GM23338 (cell line): ENCODE measurements at regions not wholly inside any gene's neighbourhood (a gene's known extent, or its start where the extent isn't known, plus 50 kb on each side); places are given as distances from the start of the nearest gene placed in this dataset.
A peak's percentile ranks its signal among the peaks of the same experiment; 100 is the strongest.

Experiments
- ATAC-seq: fragments of 200-7000 bp; cut with Tn5 transposase; 3 replicates; pipeline ENCODE4 v1.9.1; 2020
- DNase-seq: peaks from one replicate; pipeline ENCODE4 v3.0.0-alpha.2; 2015; ENCODE audit warnings: low spot score
- H2AFZ ChIP-seq: fragments of 200-600 bp; sonication (generic); 2 replicates; pipeline ENCODE4 v1.8.0; 2016; ENCODE audit warnings: antibody characterized with exemption, mild to moderate bottlenecking, moderate library complexity
- H3F3A ChIP-seq: fragments of 200-600 bp; sonication (generic); replicated peaks from 2 replicates; pipeline ENCODE4 v1.8.0; 2017; ENCODE audit warnings: antibody characterized with exemption, mixed run types, low read depth
- H3K27ac ChIP-seq: fragments of 200-600 bp; sonication (generic); 2 replicates; pipeline ENCODE4 v1.6.1; 2016; ENCODE audit warnings: low read depth
- H3K27me3 ChIP-seq: fragments of 200-600 bp; sonication (generic); 2 replicates; pipeline ENCODE4 v1.8.0; 2016; ENCODE audit warnings: mild to moderate bottlenecking, mixed run types, moderate library complexity; ENCODE audit not compliant: insufficient read depth
- H3K36me3 ChIP-seq: fragments of 200-600 bp; sonication (generic); 2 replicates; pipeline ENCODE4 v1.8.0; 2016; ENCODE audit warnings: mild to moderate bottlenecking; ENCODE audit not compliant: insufficient read depth
- H3K4me1 ChIP-seq: fragments of 200-600 bp; sonication (generic); 2 replicates; pipeline ENCODE4 v1.8.0; 2016; ENCODE audit warnings: mild to moderate bottlenecking, moderate library complexity; ENCODE audit not compliant: insufficient read depth
- H3K4me2 ChIP-seq: fragments of 200-600 bp; sonication (generic); 2 replicates; pipeline ENCODE4 v1.7.1; 2017; ENCODE audit warnings: mixed run types
- H3K4me3 ChIP-seq: fragments of 200-600 bp; sonication (generic); 2 replicates; pipeline ENCODE4 v1.6.1; 2016; ENCODE audit warnings: mixed run types
- H3K79me2 ChIP-seq: fragments of 200-600 bp; sonication (generic); replicated peaks from 2 replicates; pipeline ENCODE4 v1.8.0; 2017; ENCODE audit warnings: mild to moderate bottlenecking; ENCODE audit not compliant: insufficient read depth
- H3K9me2 ChIP-seq: fragments of 200-600 bp; sonication (generic); 2 replicates; pipeline ENCODE4 v1.8.0; 2017; ENCODE audit not compliant: insufficient read depth
- H4K20me1 ChIP-seq: fragments of 200-600 bp; sonication (generic); replicated peaks from 2 replicates; pipeline ENCODE4 v1.8.0; 2017; ENCODE audit warnings: mild to moderate bottlenecking; ENCODE audit not compliant: insufficient read depth
- H3K27ac Mint-ChIP-seq: 2 replicates; pipeline ENCODE4 v1.8.0; 2020; ENCODE audit warnings: inconsistent platforms, mild to moderate bottlenecking, moderate library complexity, mixed read lengths
- H3K27me3 Mint-ChIP-seq: 3 replicates; pipeline ENCODE4 v1.8.0; 2022; ENCODE audit warnings: low read depth, mild to moderate bottlenecking, moderate library complexity, mixed read lengths, inconsistent platforms; ENCODE audit not compliant: insufficient read depth, poor library complexity
- H3K36me3 Mint-ChIP-seq: 3 replicates; pipeline ENCODE4 v1.8.0; 2021; ENCODE audit warnings: low read depth, mild to moderate bottlenecking, inconsistent platforms, moderate library complexity, mixed read lengths
- H3K4me1 Mint-ChIP-seq: 3 replicates; pipeline ENCODE4 v1.8.0; 2020; ENCODE audit warnings: mild to moderate bottlenecking, inconsistent platforms, mixed read lengths
- H3K4me3 Mint-ChIP-seq: 3 replicates; pipeline ENCODE4 v1.8.0; 2021; ENCODE audit warnings: moderate library complexity, mild to moderate bottlenecking, inconsistent platforms, mixed read lengths
- H3K9me3 Mint-ChIP-seq: 3 replicates; pipeline ENCODE4 v1.8.0; 2020; ENCODE audit warnings: moderate library complexity, mild to moderate bottlenecking, inconsistent platforms, mixed read lengths
- CREB1 ChIP-seq: fragments of 250-450 bp; sonication (Bioruptor Pico); IDR thresholded peaks from 2 replicates; pipeline ENCODE4 v1.5.0; 2020; ENCODE audit warnings: low read depth, mild to moderate bottlenecking, moderate library complexity
- EZH2 ChIP-seq: fragments of 200-600 bp; sonication (generic); IDR thresholded peaks from one replicate; pipeline ENCODE4 v1.8.0; 2017; ENCODE audit warnings: antibody characterized with exemption, mild to moderate bottlenecking, low read depth; ENCODE audit not compliant: unreplicated experiment
- EZH2phosphoT487 ChIP-seq: fragments of 200-600 bp; sonication (generic); IDR thresholded peaks from one replicate; pipeline ENCODE4 v1.8.1; 2018; ENCODE audit warnings: antibody characterized with exemption; ENCODE audit not compliant: unreplicated experiment
- JUNB ChIP-seq: IDR thresholded peaks from one replicate; pipeline ENCODE4 v1.6.1; 2016; ENCODE audit warnings: antibody characterized with exemption; ENCODE audit not compliant: unreplicated experiment
- NANOG ChIP-seq: IDR thresholded peaks from 2 replicates; pipeline ENCODE4 v1.6.1; 2016; ENCODE audit warnings: antibody characterized with exemption, borderline replicate concordance
- STAT1 ChIP-seq: IDR thresholded peaks from one replicate; pipeline ENCODE4 v1.6.1; 2016; ENCODE audit warnings: antibody characterized with exemption; ENCODE audit not compliant: unreplicated experiment
- ZNF114 ChIP-seq: fragments of 250-450 bp; sonication (Bioruptor Pico); IDR thresholded peaks from 2 replicates; pipeline ENCODE4 v1.5.0; 2020; ENCODE audit warnings: mild to moderate bottlenecking, moderate library complexity
- ZNF331 ChIP-seq: fragments of 250-450 bp; sonication (Bioruptor Pico); IDR thresholded peaks from 2 replicates; pipeline ENCODE4 v1.5.0; 2020; ENCODE audit warnings: low read depth, mild to moderate bottlenecking, moderate library complexity
- ZNF462 ChIP-seq: fragments of 250-450 bp; sonication (Bioruptor Pico); IDR thresholded peaks from 2 replicates; pipeline ENCODE4 v1.5.0; 2020; ENCODE audit warnings: mild to moderate bottlenecking, moderate library complexity
- TF ChIP-seq, protein P1 (sequence below): IDR thresholded peaks from 2 replicates; pipeline ENCODE4 v1.6.1; 2016; ENCODE audit warnings: antibody characterized with exemption
- TF ChIP-seq, protein P2 (sequence below), 2 experiments: fragments of 200-600 bp in 1 of 2; sonication (generic) in 1 of 2; conservative IDR thresholded peaks; 2 replicates each; pipeline versions ENCODE4 v1.5.1 to v1.6.1; 2016 to 2017; ENCODE audit warnings: antibody characterized with exemption in 2 of 2, low read depth in 2 of 2, mild to moderate bottlenecking in 2 of 2, moderate library complexity in 1 of 2

GRCh38 chr1:219337588-219337987 lies 163.9 kb downstream of the LYPLAL1 start:
- no peaks in the 10 kb centered on the region for H3K79me2 ChIP-seq
- H3K4me3 ChIP-seq = no peak overlapping the region
- DNase-seq (no peak), ATAC-seq (no peak)
- H2AFZ ChIP-seq = no peak overlapping the region
- H3K4me1 ChIP-seq = no peaks in the 10 kb centered on the region
- no peaks in the 10 kb centered on the region for H3K27me3 ChIP-seq
- no peaks in the 10 kb centered on the region for H3K36me3 ChIP-seq
- no peaks in the 10 kb centered on the region for H4K20me1 ChIP-seq
- Mint-ChIP-seq H3K9me3 (no peaks in the 10 kb centered on the region), H3K4me1 (no peaks in the 10 kb centered on the region; the same call in 2 of the 3 replicates), H3K27ac (peak overlapping the region; percentile 51; the same call in 1 of the 2 replicates), H3K4me3 (no peak overlapping the region), H3K36me3 (no peaks in the 10 kb centered on the region), H3K27me3 (no peaks in the 10 kb centered on the region)
- no peaks in the 10 kb centered on the region for H3K9me2 ChIP-seq
- H3K4me2 ChIP-seq = no peak overlapping the region
- no peaks in the 10 kb centered on the region for H3F3A ChIP-seq
- TF ChIP-seq, protein P1, sequence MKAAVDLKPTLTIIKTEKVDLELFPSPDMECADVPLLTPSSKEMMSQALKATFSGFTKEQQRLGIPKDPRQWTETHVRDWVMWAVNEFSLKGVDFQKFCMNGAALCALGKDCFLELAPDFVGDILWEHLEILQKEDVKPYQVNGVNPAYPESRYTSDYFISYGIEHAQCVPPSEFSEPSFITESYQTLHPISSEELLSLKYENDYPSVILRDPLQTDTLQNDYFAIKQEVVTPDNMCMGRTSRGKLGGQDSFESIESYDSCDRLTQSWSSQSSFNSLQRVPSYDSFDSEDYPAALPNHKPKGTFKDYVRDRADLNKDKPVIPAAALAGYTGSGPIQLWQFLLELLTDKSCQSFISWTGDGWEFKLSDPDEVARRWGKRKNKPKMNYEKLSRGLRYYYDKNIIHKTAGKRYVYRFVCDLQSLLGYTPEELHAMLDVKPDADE = no peak
- no peak for TF ChIP-seq CREB1 (CRISPR knock-in tag)
- TF ChIP-seq JUNB = no peak
- TF ChIP-seq STAT1 = no peak
- TF ChIP-seq ZNF331 (CRISPR knock-in tag) = no peak
- TF ChIP-seq NANOG = no peak
- no peak for TF ChIP-seq EZH2
- TF ChIP-seq EZH2phosphoT487 = no peak
- TF ChIP-seq, protein P2, sequence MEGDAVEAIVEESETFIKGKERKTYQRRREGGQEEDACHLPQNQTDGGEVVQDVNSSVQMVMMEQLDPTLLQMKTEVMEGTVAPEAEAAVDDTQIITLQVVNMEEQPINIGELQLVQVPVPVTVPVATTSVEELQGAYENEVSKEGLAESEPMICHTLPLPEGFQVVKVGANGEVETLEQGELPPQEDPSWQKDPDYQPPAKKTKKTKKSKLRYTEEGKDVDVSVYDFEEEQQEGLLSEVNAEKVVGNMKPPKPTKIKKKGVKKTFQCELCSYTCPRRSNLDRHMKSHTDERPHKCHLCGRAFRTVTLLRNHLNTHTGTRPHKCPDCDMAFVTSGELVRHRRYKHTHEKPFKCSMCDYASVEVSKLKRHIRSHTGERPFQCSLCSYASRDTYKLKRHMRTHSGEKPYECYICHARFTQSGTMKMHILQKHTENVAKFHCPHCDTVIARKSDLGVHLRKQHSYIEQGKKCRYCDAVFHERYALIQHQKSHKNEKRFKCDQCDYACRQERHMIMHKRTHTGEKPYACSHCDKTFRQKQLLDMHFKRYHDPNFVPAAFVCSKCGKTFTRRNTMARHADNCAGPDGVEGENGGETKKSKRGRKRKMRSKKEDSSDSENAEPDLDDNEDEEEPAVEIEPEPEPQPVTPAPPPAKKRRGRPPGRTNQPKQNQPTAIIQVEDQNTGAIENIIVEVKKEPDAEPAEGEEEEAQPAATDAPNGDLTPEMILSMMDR (conservative IDR thresholded peaks at IDR 0.05; ENCODE audit: low read depth in 2 of 2) = no peak
- no peak overlapping the region for H3K27ac ChIP-seq

GRCh38 chr1:219333626-219334025 lies 159.9 kb downstream of the LYPLAL1 start:
- no peaks in the 10 kb centered on the region for H3K4me1 ChIP-seq
- no peak for ATAC-seq
- no peak overlapping the region for H3K4me2 ChIP-seq
- no peaks in the 10 kb centered on the region for H3K27me3 ChIP-seq
- H3K27me3 Mint-ChIP-seq = no peaks in the 10 kb centered on the region
- no peaks in the 10 kb centered on the region for H3K9me2 ChIP-seq
- H3K4me1 Mint-ChIP-seq = no peaks in the 10 kb centered on the region; the same call in 2 of the 3 replicates
- no peak overlapping the region for H3K27ac ChIP-seq
- H3K79me2 ChIP-seq = no peaks in the 10 kb centered on the region
- no peaks in the 10 kb centered on the region for H4K20me1 ChIP-seq
- H3F3A ChIP-seq = no peaks in the 10 kb centered on the region
- H3K36me3 Mint-ChIP-seq = no peaks in the 10 kb centered on the region
- H3K9me3 Mint-ChIP-seq = no peaks in the 10 kb centered on the region
- no peak overlapping the region for H3K4me3 ChIP-seq
- H3K27ac Mint-ChIP-seq = no peak overlapping the region
- H3K36me3 ChIP-seq = no peaks in the 10 kb centered on the region
- DNase-seq = no peak
- no peak overlapping the region for H2AFZ ChIP-seq
- no peak overlapping the region for H3K4me3 Mint-ChIP-seq
- TF ChIP-seq STAT1 (no peak), ZNF114 (no peak), ZNF462 (CRISPR knock-in tag) (no peak), JUNB (no peak), EZH2 (no peak)
- TF ChIP-seq, protein P1 = no peak
